ENCODE measurements at regions not wholly inside any gene's neighbourhood (a gene's known extent, or its start where the extent isn't known, plus 50 kb on each side); places are given as distances from the start of the nearest gene placed in this dataset.

GRCh38 chr2:101551336-101551888 lies 76.5 kb upstream of the RFX8 start:
- no peak for DNase-seq (ENCODE audit: low read depth)
- H3K4me3 ChIP-seq (ENCODE audit: low read length): no peak overlapping the region
- no peak for TF ChIP-seq CTCF (conservative IDR thresholded peaks at IDR 0.05; ENCODE audit: low read depth, low read length)

GRCh38 chr2:101550555-101550954 lies 75.6 kb upstream of the RFX8 start:
- no peak overlapping the region for H3K4me3 ChIP-seq (ENCODE audit: low read length)
- no peak for TF ChIP-seq CTCF (conservative IDR thresholded peaks at IDR 0.05; ENCODE audit: low read depth, low read length)
- no peak for DNase-seq (ENCODE audit: low read depth)

- no peak for DNase-seq (ENCODE audit: low read depth)
- H3K4me3 ChIP-seq (ENCODE audit: low read length): no peak overlapping the region
- TF ChIP-seq CTCF (conservative IDR thresholded peaks at IDR 0.05; ENCODE audit: low read depth, low read length): no peak
Measured at GRCh38 chr2:101549371-101549770, 74.5 kb upstream of the RFX8 start.

GRCh38 chr2:101546376-101547058 lies 71.6 kb upstream of the RFX8 start:
- DNase-seq (ENCODE audit: low read depth): peak; percentile 65
- no peak overlapping the region for H3K4me3 ChIP-seq (ENCODE audit: low read length)
- TF ChIP-seq CTCF (conservative IDR thresholded peaks at IDR 0.05; ENCODE audit: low read depth, low read length): peak; percentile 26

GRCh38 chr2:101545950-101546349 lies 71.0 kb upstream of the RFX8 start:
- no peak overlapping the region for H3K4me3 ChIP-seq (ENCODE audit: low read length)
- DNase-seq (ENCODE audit: low read depth): no peak
- no peak for TF ChIP-seq CTCF (conservative IDR thresholded peaks at IDR 0.05; ENCODE audit: low read depth, low read length)

GRCh38 chr2:101540518-101540917 lies 65.6 kb upstream of the RFX8 start:
- no peak overlapping the region for H3K4me3 ChIP-seq (ENCODE audit: low read length)
- no peak for DNase-seq (ENCODE audit: low read depth)
- TF ChIP-seq CTCF (conservative IDR thresholded peaks at IDR 0.05; ENCODE audit: low read depth, low read length): no peak

- no peak overlapping the region for H3K4me3 ChIP-seq (ENCODE audit: low read length)
- DNase-seq (ENCODE audit: low read depth): no peak
- TF ChIP-seq CTCF (conservative IDR thresholded peaks at IDR 0.05; ENCODE audit: low read depth, low read length): no peak
Measured at GRCh38 chr2:101538076-101538475, 63.2 kb upstream of the RFX8 start.

Measured in retinal pigment epithelial cell (primary cell).